WTC11 (cell line): ENCODE measurements at regions not wholly inside any gene's neighbourhood (a gene's known extent, or its start where the extent isn't known, plus 50 kb on each side); places are given as distances from the start of the nearest gene placed in this dataset.

Experiments
- ATF2 ChIP-seq: sonication (generic); formaldehyde crosslinking; IDR thresholded peaks from 2 replicates; pipeline ENCODE4 v1.8.1; 2022; ENCODE audit warnings: low read depth, missing genetic modification reagents, borderline replicate concordance
- CTCF ChIP-seq: fragments of 200-600 bp; IDR thresholded peaks from 2 replicates; pipeline ENCODE4 v1.8.0; 2022; ENCODE audit warnings: antibody characterized with exemption
- NR3C1 ChIP-seq: sonication (generic); formaldehyde crosslinking; conservative IDR thresholded peaks from 2 replicates; pipeline ENCODE4 v1.8.1; 2023; ENCODE audit warnings: low read depth, mild to moderate bottlenecking, missing genetic modification reagents
- ZBTB43 ChIP-seq: sonication (generic); formaldehyde crosslinking; IDR thresholded peaks from 2 replicates; pipeline ENCODE4 v1.8.1; 2023; ENCODE audit warnings: mild to moderate bottlenecking, missing genetic modification reagents
- ZNF121 ChIP-seq: sonication (generic); formaldehyde crosslinking; IDR thresholded peaks from 2 replicates; pipeline ENCODE4 v1.8.0; 2023; ENCODE audit warnings: missing genetic modification reagents

GRCh38 chr9:25602400-25603044, 75.7 kb downstream of the TUSC1 start:
- TF ChIP-seq ATF2 (CRISPR knock-in tag) (no peak), ZNF121 (CRISPR knock-in tag) (no peak), CTCF (no peak), ZBTB43 (CRISPR knock-in tag) (no peak), NR3C1 (no peak)
